GM12872 (cell line): ENCODE measurements at regions not wholly inside any gene's neighbourhood (a gene's known extent, or its start where the extent isn't known, plus 50 kb on each side); places are given as distances from the start of the nearest gene placed in this dataset.

Source experiments
- CTCF ChIP-seq: IDR thresholded peaks from 3 replicates; pipeline ENCODE4 v1.5.1; 2011; ENCODE audit warnings: low read depth, mild to moderate bottlenecking, low read length, moderate library complexity; ENCODE audit not compliant: insufficient read depth

GRCh38 chr13:99027661-99028425 is 50.0 kb upstream of the DOCK9 start:
- no peak for TF ChIP-seq CTCF

- peak; percentile 65; the same call in 2 of the 3 replicates for TF ChIP-seq CTCF
These were observed 51.0 kb upstream of the DOCK9 start for GRCh38 chr13:99028890-99029289.

GRCh38 chr13:99029576-99029975 is 51.7 kb upstream of the DOCK9 start:
- TF ChIP-seq CTCF = no peak

- no peak for TF ChIP-seq CTCF
These were observed 52.5 kb upstream of the DOCK9 start for GRCh38 chr13:99030326-99030725.

- no peak for TF ChIP-seq CTCF
These were observed 54.0 kb upstream of the DOCK9 start for GRCh38 chr13:99031832-99032231.

- 0 out of 3 replicates have a peak, but pooled peaks have one; percentile 18 for TF ChIP-seq CTCF
These were observed 56.0 kb upstream of the DOCK9 start for GRCh38 chr13:99033814-99034213.

- no peak for TF ChIP-seq CTCF
These were observed 56.6 kb upstream of the DOCK9 start for GRCh38 chr13:99034333-99035085.
